HG03280 (cell line): ENCODE measurements at regions not wholly inside any gene's neighbourhood (a gene's known extent, or its start where the extent isn't known, plus 50 kb on each side); places are given as distances from the start of the nearest gene placed in this dataset.
"Not testable (repeated sequence)": the region's sequence is repeated elsewhere in the genome, so short reads cannot be mapped to it uniquely, and the experiment has no call there.

Source experiments
- ATAC-seq: cut with Tn5 transposase; IDR thresholded peaks from one replicate; pipeline ENCODE4 v1.9.1; 2021; ENCODE audit warnings: mild to moderate bottlenecking, moderate library complexity; ENCODE audit not compliant: unreplicated experiment

- ATAC-seq: no peak
These were observed 136.5 kb upstream of the GPR12 start for GRCh38 chr13:26896986-26897668.

- no peak for ATAC-seq
These were observed 135.4 kb upstream of the GPR12 start for GRCh38 chr13:26895808-26896466.

- no peak for ATAC-seq
These were observed 134.7 kb upstream of the GPR12 start for GRCh38 chr13:26895081-26895807.

GRCh38 chr13:26888632-26889031, 128.0 kb upstream of the GPR12 start:
- ATAC-seq: no peak

GRCh38 chr13:26887594-26887993, 127.0 kb upstream of the GPR12 start:
- no peak for ATAC-seq

- ATAC-seq: no peak
These were observed 123.1 kb upstream of the GPR12 start for GRCh38 chr13:26883613-26884257.

GRCh38 chr13:26882731-26883130, 122.1 kb upstream of the GPR12 start:
- no peak for ATAC-seq

- ATAC-seq: no peak
These were observed 120.6 kb upstream of the GPR12 start for GRCh38 chr13:26881154-26881553.

GRCh38 chr13:26880735-26881134, 120.1 kb upstream of the GPR12 start:
- no peak for ATAC-seq

- ATAC-seq: no peak
These were observed 117.9 kb upstream of the GPR12 start for GRCh38 chr13:26878438-26878837.

- ATAC-seq: no peak
These were observed 112.8 kb upstream of the GPR12 start for GRCh38 chr13:26873386-26873698.

- no peak for ATAC-seq
These were observed 112.2 kb upstream of the GPR12 start for GRCh38 chr13:26872525-26873385.

- no peak for ATAC-seq
These were observed 107.0 kb upstream of the GPR12 start for GRCh38 chr13:26867451-26868091.

GRCh38 chr13:26864576-26864975, 104.0 kb upstream of the GPR12 start:
- ATAC-seq: no peak

- ATAC-seq: no peak
These were observed 101.4 kb upstream of the GPR12 start for GRCh38 chr13:26861941-26862340.

- ATAC-seq: no peak
These were observed 95.3 kb upstream of the GPR12 start for GRCh38 chr13:26855921-26856320.

GRCh38 chr13:26855071-26855470, 94.5 kb upstream of the GPR12 start:
- no peak for ATAC-seq

- ATAC-seq: no peak
These were observed 92.7 kb upstream of the GPR12 start for GRCh38 chr13:26853323-26853722.

- no peak for ATAC-seq
These were observed 86.7 kb upstream of the GPR12 start for GRCh38 chr13:26847281-26847680.

- ATAC-seq: not testable (repeated sequence)
These were observed 84.5 kb upstream of the GPR12 start for GRCh38 chr13:26845063-26845462.
